Endothelial cell (in vitro differentiated cells): ENCODE measurements at regions not wholly inside any gene's neighbourhood (a gene's known extent, or its start where the extent isn't known, plus 50 kb on each side); places are given as distances from the start of the nearest gene placed in this dataset.

Experiments used
- DNase-seq: peaks from one replicate; pipeline ENCODE4 v3.0.0; 2021; ENCODE audit warnings: low spot score
- H3K27ac Mint-ChIP-seq: one replicate; pipeline ENCODE4 v1.8.0; 2021; ENCODE audit warnings: mixed read lengths, inconsistent platforms; ENCODE audit not compliant: unreplicated experiment
- H3K27me3 Mint-ChIP-seq: one replicate; pipeline ENCODE4 v1.8.0; 2021; ENCODE audit warnings: mild to moderate bottlenecking, moderate library complexity, mixed read lengths, inconsistent platforms; ENCODE audit not compliant: unreplicated experiment
- H3K36me3 Mint-ChIP-seq: one replicate; pipeline ENCODE4 v1.8.0; 2021; ENCODE audit warnings: mild to moderate bottlenecking, low read depth, mixed read lengths, inconsistent platforms; ENCODE audit not compliant: unreplicated experiment
- H3K4me1 Mint-ChIP-seq: one replicate; pipeline ENCODE4 v1.8.0; 2021; ENCODE audit warnings: mild to moderate bottlenecking, mixed read lengths, inconsistent platforms; ENCODE audit not compliant: unreplicated experiment
- H3K4me3 Mint-ChIP-seq: one replicate; pipeline ENCODE4 v1.8.0; 2021; ENCODE audit warnings: mild to moderate bottlenecking, mixed read lengths, inconsistent platforms; ENCODE audit not compliant: unreplicated experiment
- H3K9me3 Mint-ChIP-seq: one replicate; pipeline ENCODE4 v1.8.0; 2021; ENCODE audit warnings: mixed read lengths, inconsistent platforms; ENCODE audit not compliant: unreplicated experiment
- CTCF ChIP-seq: fragments of 200-600 bp; sonication (generic); IDR thresholded peaks from one replicate; pipeline ENCODE4 v1.5.0; 2021; ENCODE audit warnings: antibody characterized with exemption; ENCODE audit not compliant: unreplicated experiment

DNA sequence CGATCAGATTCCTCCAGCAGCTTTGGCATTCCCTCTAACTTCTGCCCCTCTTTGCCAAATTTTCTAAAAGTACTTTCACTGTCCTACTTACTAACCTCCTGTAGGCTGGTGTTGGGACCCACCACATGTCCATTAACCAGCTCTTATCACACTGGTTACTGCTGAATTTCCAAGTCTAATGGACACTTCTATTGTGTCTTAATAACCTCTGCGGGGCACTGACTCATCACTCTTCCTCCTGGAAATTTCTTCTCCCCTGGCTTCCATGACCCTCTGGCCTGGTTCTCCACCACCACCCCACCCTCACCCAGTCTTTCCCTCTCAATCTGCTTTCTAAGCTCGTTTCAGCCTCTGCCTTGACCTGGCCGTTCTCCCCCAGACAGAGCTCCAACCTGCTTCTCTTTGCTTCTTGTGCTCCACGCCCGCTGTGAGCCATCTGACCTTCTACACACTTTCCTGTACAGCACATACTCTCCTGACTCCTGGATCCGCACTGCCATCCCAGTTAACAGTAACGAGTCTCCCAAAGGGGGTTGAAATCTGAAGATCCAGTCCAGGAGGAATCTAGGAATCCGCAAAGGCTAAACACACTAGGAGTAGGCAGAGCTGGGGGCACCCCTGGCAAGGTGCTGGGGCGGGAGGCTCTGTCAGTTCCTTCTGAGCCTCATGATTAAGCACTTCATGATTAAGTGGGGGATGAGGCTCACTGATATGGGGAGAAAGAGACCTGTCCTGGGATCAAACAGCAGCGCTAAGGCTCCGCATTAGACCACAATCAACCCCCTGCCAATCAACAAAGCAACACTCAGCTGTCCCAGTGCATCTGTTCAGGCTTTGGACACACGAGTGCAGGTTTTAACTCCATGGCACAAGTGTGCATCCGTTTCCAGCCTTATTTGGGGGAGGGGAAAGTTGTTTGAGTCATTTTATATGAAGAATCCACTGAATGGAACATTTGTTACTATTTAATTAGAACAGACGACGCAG, 146.3 kb downstream of the LY86 start:
- H3K27ac Mint-ChIP-seq, result no peak overlapping the region
- no peaks in the 10 kb centered on the region for H3K36me3 Mint-ChIP-seq
- TF ChIP-seq CTCF, result no peak
- H3K9me3 Mint-ChIP-seq, result no peaks in the 10 kb centered on the region
- H3K4me1 Mint-ChIP-seq, result peaks cover 4% of the 10 kb centered on the region
- no peak overlapping the region for H3K4me3 Mint-ChIP-seq
- peaks cover 2% of the 10 kb centered on the region for H3K27me3 Mint-ChIP-seq
- no peak for DNase-seq

- no peak overlapping the region for H3K27ac Mint-ChIP-seq
- peak; percentile 51 for DNase-seq
- H3K27me3 Mint-ChIP-seq, result peaks cover 2% of the 10 kb centered on the region
- H3K4me3 Mint-ChIP-seq, result no peak overlapping the region
- TF ChIP-seq CTCF, result no peak
- H3K9me3 Mint-ChIP-seq, result no peaks in the 10 kb centered on the region
- peaks cover 4% of the 10 kb centered on the region for H3K4me1 Mint-ChIP-seq
- H3K36me3 Mint-ChIP-seq, result no peaks in the 10 kb centered on the region
Measured at GRCh38 chr6:6736791-6737654, 148.5 kb downstream of the LY86 start.

- DNase-seq, result no peak
- peaks cover 4% of the 10 kb centered on the region for H3K4me1 Mint-ChIP-seq
- no peaks in the 10 kb centered on the region for H3K9me3 Mint-ChIP-seq
- no peaks in the 10 kb centered on the region for H3K36me3 Mint-ChIP-seq
- TF ChIP-seq CTCF, result no peak
- H3K4me3 Mint-ChIP-seq, result no peak overlapping the region
- peaks cover 2% of the 10 kb centered on the region for H3K27me3 Mint-ChIP-seq
- no peak overlapping the region for H3K27ac Mint-ChIP-seq
Measured at GRCh38 chr6:6737671-6738070, 149.2 kb downstream of the LY86 start.

GRCh38 chr6:6738108-6738507, 149.6 kb downstream of the LY86 start:
- Mint-ChIP-seq H3K36me3 (no peaks in the 10 kb centered on the region), H3K4me1 (peaks cover 4% of the 10 kb centered on the region), H3K4me3 (no peak overlapping the region), H3K27me3 (peaks cover 2% of the 10 kb centered on the region), H3K27ac (no peak overlapping the region), H3K9me3 (no peaks in the 10 kb centered on the region)
- DNase-seq, result no peak
- TF ChIP-seq CTCF, result no peak
